T-cell (primary cell): ENCODE measurements at regions not wholly inside any gene's neighbourhood (a gene's known extent, or its start where the extent isn't known, plus 50 kb on each side); places are given as distances from the start of the nearest gene placed in this dataset.

ENCODE experiments used
- ATAC-seq, 4 experiments: fragments of 200-7000 bp in 3 of 4; fragments of 150-1000 bp in 1 of 4; cut with Tn5 transposase; replicated peaks in 1 of 4; 1 replicate in 3 of 4; 2 replicates in 1 of 4; pipeline ENCODE4 v1.10.0; 2021; ENCODE audit warnings: moderate library complexity in 3 of 4, mild to moderate bottlenecking in 2 of 4, moderate number of reproducible peaks in 1 of 4
- CTCF ChIA-PET, 2 donors: fragments of 300-600 bp; sonication (Branson Sonifier 250); formaldehyde crosslinking; loops; one replicate each; lab custom pipeline; 2022; ENCODE audit warnings: antibody characterized with exemption in 2 of 2; lab: Charles Lee
- POLR2A ChIA-PET, 2 donors: fragments of 300-600 bp; sonication (Branson Sonifier 250); formaldehyde crosslinking; loops; one replicate each; lab custom pipeline; 2022; ENCODE audit warnings: antibody characterized with exemption in 2 of 2; lab: Charles Lee
- DNase-seq, 35 experiments: peaks; one replicate each; pipeline versions ENCODE4 v3.0.0 to v3.0.0-alpha.2; 2013 to 2023
- H3K27ac ChIP-seq: one replicate; pipeline ENCODE4 v1.5.1; 2013; ENCODE audit warnings: low read length
- H3K27me3 ChIP-seq, 2 experiments: replicated peaks in 1 of 2; 1 replicate in 1 of 2; 2 replicates in 1 of 2; pipeline versions ENCODE4 v1.6.1 to v1.7.0; 2013; ENCODE audit warnings: low read length in 1 of 2, mixed read lengths in 1 of 2; ENCODE audit not compliant: control insufficient read depth in 2 of 2, insufficient read depth in 2 of 2; ENCODE audit errors: extremely low read depth in 1 of 2
- H3K36me3 ChIP-seq, 2 donors: 1 replicate in 1 of 2; 2 replicates in 1 of 2; pipeline versions ENCODE4 v1.6.1 to v1.7.0; 2013; ENCODE audit warnings: low read length in 1 of 2; ENCODE audit not compliant: control insufficient read depth in 2 of 2, insufficient read depth in 1 of 2; ENCODE audit errors: extremely low read depth in 1 of 2
- H3K4me1 ChIP-seq, 2 experiments: 1 replicate in 1 of 2; 2 replicates in 1 of 2; pipeline versions ENCODE4 v1.6.1 to v1.7.0; 2013; ENCODE audit warnings: low read length in 2 of 2, mixed read lengths in 1 of 2; ENCODE audit not compliant: insufficient read depth in 2 of 2, control insufficient read depth in 1 of 2; ENCODE audit errors: extremely low read depth in 1 of 2
- H3K4me3 ChIP-seq, 2 donors: 1 replicate in 1 of 2; 2 replicates in 1 of 2; pipeline versions ENCODE4 v1.5.1 to v1.7.0; 2013; ENCODE audit warnings: mild to moderate bottlenecking in 2 of 2, low read length in 1 of 2, moderate library complexity in 1 of 2; ENCODE audit not compliant: control insufficient read depth in 1 of 2; ENCODE audit errors: extremely low read depth in 1 of 2
- H3K9me3 ChIP-seq: 2 replicates; pipeline ENCODE4 v1.7.0; 2013
- H3K27ac Mint-ChIP-seq, 2 donors: one replicate each; pipeline ENCODE4 v1.8.0; 2020 to 2021; ENCODE audit warnings: mild to moderate bottlenecking in 2 of 2, mixed read lengths in 2 of 2
- H3K27me3 Mint-ChIP-seq, 2 donors: one replicate each; pipeline ENCODE4 v1.8.0; 2021 to 2022; ENCODE audit warnings: mixed read lengths in 2 of 2
- H3K36me3 Mint-ChIP-seq: one replicate; pipeline ENCODE4 v1.8.0; 2021; ENCODE audit warnings: mixed read lengths
- H3K4me1 Mint-ChIP-seq, 3 donors: one replicate each; pipeline ENCODE4 v1.8.0; 2020 to 2022; ENCODE audit warnings: mixed read lengths in 3 of 3, mild to moderate bottlenecking in 1 of 3
- H3K4me3 Mint-ChIP-seq, 3 donors: one replicate each; pipeline ENCODE4 v1.8.0; 2020 to 2022; ENCODE audit warnings: mild to moderate bottlenecking in 3 of 3, mixed read lengths in 3 of 3, moderate library complexity in 3 of 3
- H3K9me3 Mint-ChIP-seq, 3 donors: one replicate each; pipeline ENCODE4 v1.8.0; 2020 to 2022; ENCODE audit warnings: mixed read lengths in 3 of 3
- WGBS: methylation state at CpG from one replicate; pipeline ENCODE4 v1.1.5; 2013; ENCODE audit warnings: missing lambda C conversion rate; ENCODE audit not compliant: insufficient coverage; 5-methylcytosine and 5-hydroxymethylcytosine counted together

DNA sequence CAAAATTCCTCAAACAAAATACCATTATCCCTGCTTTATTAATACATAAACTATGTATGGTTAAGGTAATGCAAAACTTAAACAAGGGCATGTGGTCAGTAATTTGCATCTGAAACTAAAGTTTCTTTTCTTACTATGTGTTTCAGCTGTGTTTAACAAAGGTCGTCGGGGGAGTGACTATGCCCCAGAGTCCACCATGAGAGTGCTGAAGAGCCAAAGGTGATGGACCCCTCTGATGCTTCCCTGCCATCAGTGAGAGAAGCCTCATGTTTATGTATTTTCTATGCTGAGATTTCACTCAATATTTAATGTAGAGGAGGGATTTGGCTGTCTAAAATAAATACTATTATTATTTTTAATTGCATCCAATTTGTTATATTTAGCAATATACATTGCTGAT lies 707.2 kb upstream of the REG3G start:
- Histone ChIP-seq H3K36me3 (no peaks in the 10 kb centered on the region), H3K27ac (no peak overlapping the region), H3K27me3 (no peaks in the 10 kb centered on the region), H3K4me3 (no peak overlapping the region), H3K9me3 (no peaks in the 10 kb centered on the region), H3K4me1 (no peaks in the 10 kb centered on the region)
- Mint-ChIP-seq H3K36me3 (no peaks in the 10 kb centered on the region), H3K4me1 (no peaks in the 10 kb centered on the region), H3K9me3 (peaks cover 4 to 20% (median 12%) of the 10 kb centered on the region in 3 donors), H3K4me3 (no peak overlapping the region), H3K27me3 (no peaks in the 10 kb centered on the region), H3K27ac (no peak overlapping the region)
- DNase-seq (no peak), ATAC-seq (no peak)
- WGBS: no CpG with 5 or more reads among the region's 2 CpGs
- ChIA-PET CTCF (no interaction called here), POLR2A (no interaction called here)

DNA sequence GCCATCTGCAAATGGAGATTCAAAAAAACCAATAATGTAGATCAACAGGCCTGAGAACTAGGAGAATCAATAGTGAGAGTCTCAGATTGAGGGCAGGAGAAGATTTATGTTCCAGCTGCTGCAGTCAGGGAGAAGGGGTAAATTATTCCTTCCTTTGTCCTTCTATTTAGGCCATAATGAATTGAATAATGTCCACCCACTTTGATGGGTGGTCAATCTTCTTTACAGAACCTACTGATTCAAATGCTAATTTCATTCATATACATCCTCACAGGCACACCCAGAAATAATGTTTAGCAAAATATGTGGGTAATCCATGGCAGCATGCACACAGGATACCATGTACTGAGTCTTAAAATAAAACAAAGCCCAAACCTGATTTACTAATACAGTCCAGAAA lies 695.3 kb upstream of the REG3G start:
- H3K36me3 ChIP-seq: no peaks in the 10 kb centered on the region
- H3K4me1 ChIP-seq: no peaks in the 10 kb centered on the region
- H3K27me3 ChIP-seq: no peaks in the 10 kb centered on the region
- H3K9me3 ChIP-seq: no peaks in the 10 kb centered on the region
- no peak overlapping the region for H3K4me3 ChIP-seq
- POLR2A ChIA-PET: no interaction called here
- no peaks in the 10 kb centered on the region for H3K27me3 Mint-ChIP-seq
- ATAC-seq (no peak), DNase-seq (no peak)
- H3K27ac ChIP-seq: no peak overlapping the region
- peaks cover 0 to 17% (median 11%) of the 10 kb centered on the region in 3 donors for H3K9me3 Mint-ChIP-seq
- H3K4me1 Mint-ChIP-seq: no peaks in the 10 kb centered on the region
- no peak overlapping the region for H3K4me3 Mint-ChIP-seq
- CTCF ChIA-PET: no interaction called here
- H3K27ac Mint-ChIP-seq: no peak overlapping the region
- no peaks in the 10 kb centered on the region for H3K36me3 Mint-ChIP-seq

DNA sequence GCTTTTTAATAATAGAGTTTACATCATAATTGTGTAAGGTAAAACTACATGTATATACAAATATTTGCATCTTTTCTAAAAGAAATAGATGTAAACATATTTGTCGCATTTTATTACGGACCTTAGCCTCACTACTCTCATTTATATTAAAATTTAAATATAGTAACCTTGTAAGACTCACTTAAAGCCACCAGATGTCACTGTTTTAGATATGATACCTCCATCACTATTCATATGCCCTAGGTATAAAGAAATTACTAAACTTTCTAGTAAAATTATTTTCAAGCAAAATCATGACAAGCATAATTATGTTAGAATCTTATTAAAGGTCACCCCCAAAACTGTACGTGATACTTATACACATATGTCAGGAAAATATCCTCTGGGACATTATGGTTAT lies 674.3 kb upstream of the REG3G start:
- CTCF ChIA-PET: no interaction called here
- H3K4me1 Mint-ChIP-seq: no peaks in the 10 kb centered on the region
- no peaks in the 10 kb centered on the region for H3K4me1 ChIP-seq
- ATAC-seq (no peak), DNase-seq (no peak)
- no peaks in the 10 kb centered on the region for H3K27me3 ChIP-seq
- no peaks in the 10 kb centered on the region for H3K36me3 Mint-ChIP-seq
- H3K4me3 ChIP-seq: no peak overlapping the region
- no peak overlapping the region for H3K27ac ChIP-seq
- peaks cover 15 to 29% (median 23%) of the 10 kb centered on the region in 3 donors for H3K9me3 Mint-ChIP-seq
- no peaks in the 10 kb centered on the region for H3K27me3 Mint-ChIP-seq
- POLR2A ChIA-PET: no interaction called here
- H3K9me3 ChIP-seq: no peaks in the 10 kb centered on the region
- no peak overlapping the region for H3K4me3 Mint-ChIP-seq
- no peak overlapping the region for H3K27ac Mint-ChIP-seq
- no CpG with 5 or more reads among the region's 3 CpGs for WGBS
- no peaks in the 10 kb centered on the region for H3K36me3 ChIP-seq

DNA sequence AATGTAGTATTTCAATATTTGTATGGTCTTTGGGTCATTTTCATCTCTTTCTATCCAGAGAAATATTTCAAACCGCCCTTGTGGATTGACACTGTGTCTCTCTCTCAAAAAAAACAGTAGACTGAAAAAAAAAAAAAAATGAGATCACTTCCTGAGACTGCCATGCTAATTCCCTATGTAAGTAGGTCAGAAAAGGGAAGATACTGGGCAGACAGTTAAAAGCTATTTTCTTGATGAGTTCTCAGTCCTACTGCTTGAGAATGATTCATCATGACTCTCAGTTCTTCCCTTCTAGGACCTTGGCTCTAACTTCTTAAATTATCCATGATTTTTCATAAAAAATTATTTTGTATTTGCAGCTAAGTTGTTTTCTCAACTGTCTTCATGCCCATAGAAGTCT lies 672.3 kb upstream of the REG3G start:
- no peaks in the 10 kb centered on the region for H3K9me3 ChIP-seq
- POLR2A ChIA-PET: interaction anchor here in 1 of 2 donors (0.6 kb wide), 1 partner anchor 354 kb away, joined by 3 read pairs; no protein-coding TSS in a partner anchor
- no peaks in the 10 kb centered on the region for H3K36me3 ChIP-seq

DNA sequence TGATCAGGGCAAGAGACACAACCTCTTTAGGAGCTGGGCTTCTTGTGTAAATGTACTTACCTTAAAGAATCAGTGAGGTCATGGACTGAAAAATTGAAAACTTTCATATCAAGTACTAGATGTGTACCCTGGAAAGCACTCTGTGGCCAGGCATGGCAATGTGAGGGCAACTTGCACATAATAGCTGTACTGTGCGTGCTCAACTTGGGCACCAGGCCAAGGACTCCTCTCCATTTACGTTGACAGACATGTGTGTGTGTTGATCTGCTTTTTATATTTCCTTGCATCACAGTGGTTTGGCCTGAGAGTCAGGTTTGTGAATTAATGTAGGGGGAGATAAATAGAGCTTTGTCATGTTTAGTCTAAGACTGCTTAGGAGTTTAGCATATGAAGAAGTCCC lies 669.5 kb upstream of the REG3G start:
- Mint-ChIP-seq H3K27ac (no peak overlapping the region), H3K4me3 (no peak overlapping the region), H3K9me3 (peaks cover 15 to 39% (median 21%) of the 10 kb centered on the region in 3 donors), H3K36me3 (no peaks in the 10 kb centered on the region), H3K4me1 (no peaks in the 10 kb centered on the region), H3K27me3 (no peaks in the 10 kb centered on the region)
- Histone ChIP-seq H3K27me3 (no peaks in the 10 kb centered on the region), H3K9me3 (no peaks in the 10 kb centered on the region), H3K4me3 (no peak overlapping the region), H3K4me1 (no peaks in the 10 kb centered on the region), H3K36me3 (no peaks in the 10 kb centered on the region), H3K27ac (no peak overlapping the region)
- DNase-seq: no peak
- ChIA-PET CTCF (no interaction called here), POLR2A (no interaction called here)
- no peak for ATAC-seq
- 83% methylated on average over 1 of the region's 2 CpGs for WGBS

More for the DNA sequence above, 672.3 kb upstream of the REG3G start:
- DNase-seq (no peak), ATAC-seq (no peak)
- Histone ChIP-seq H3K4me3 (no peak overlapping the region), H3K27me3 (no peaks in the 10 kb centered on the region), H3K4me1 (no peaks in the 10 kb centered on the region), H3K27ac (no peak overlapping the region)
- no peak overlapping the region for H3K4me3 Mint-ChIP-seq
- H3K27ac Mint-ChIP-seq: no peak overlapping the region
- WGBS: no CpG with 5 or more reads among the region's 1 CpG
- CTCF ChIA-PET: no interaction called here
- peaks cover 15 to 35% (median 30%) of the 10 kb centered on the region in 3 donors for H3K9me3 Mint-ChIP-seq
- H3K36me3 Mint-ChIP-seq: no peaks in the 10 kb centered on the region
- no peaks in the 10 kb centered on the region for H3K4me1 Mint-ChIP-seq
- no peaks in the 10 kb centered on the region for H3K27me3 Mint-ChIP-seq

DNA sequence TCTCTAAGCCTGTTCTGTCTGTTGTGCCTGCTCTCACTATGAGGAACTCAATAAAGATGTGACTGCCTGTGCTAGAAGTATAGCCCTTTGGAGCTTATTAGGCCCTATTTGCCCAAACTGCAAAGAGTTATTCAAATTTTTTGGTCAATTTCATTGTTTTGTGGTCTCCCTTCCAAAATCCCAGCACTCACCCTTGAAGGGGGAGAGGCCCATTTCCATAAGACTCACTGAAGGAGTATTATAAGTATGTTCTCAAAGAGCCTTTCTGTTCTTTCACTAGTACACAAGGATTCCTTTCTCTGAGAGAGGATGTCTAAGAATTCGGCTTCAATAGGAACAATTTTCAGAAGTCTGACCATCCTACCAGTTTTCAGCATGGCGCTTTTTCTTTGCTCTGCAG lies 641.9 kb upstream of the REG3G start:
- peaks cover 8 to 33% (median 14%) of the 10 kb centered on the region in 3 donors for H3K9me3 Mint-ChIP-seq
- H3K27ac ChIP-seq: no peak overlapping the region
- no peak overlapping the region for H3K4me3 ChIP-seq
- DNase-seq: no peak
- ChIA-PET CTCF (no interaction called here), POLR2A (no interaction called here)
- no peaks in the 10 kb centered on the region for H3K9me3 ChIP-seq
- no peaks in the 10 kb centered on the region for H3K27me3 ChIP-seq
- H3K27me3 Mint-ChIP-seq: no peaks in the 10 kb centered on the region
- no peak for ATAC-seq
- no peaks in the 10 kb centered on the region for H3K4me1 ChIP-seq
- no peak overlapping the region for H3K4me3 Mint-ChIP-seq
- H3K27ac Mint-ChIP-seq: no peak overlapping the region
- H3K36me3 Mint-ChIP-seq: no peaks in the 10 kb centered on the region
- no peaks in the 10 kb centered on the region for H3K4me1 Mint-ChIP-seq
- no CpG with 5 or more reads among the region's 2 CpGs for WGBS
- H3K36me3 ChIP-seq: no peaks in the 10 kb centered on the region

DNA sequence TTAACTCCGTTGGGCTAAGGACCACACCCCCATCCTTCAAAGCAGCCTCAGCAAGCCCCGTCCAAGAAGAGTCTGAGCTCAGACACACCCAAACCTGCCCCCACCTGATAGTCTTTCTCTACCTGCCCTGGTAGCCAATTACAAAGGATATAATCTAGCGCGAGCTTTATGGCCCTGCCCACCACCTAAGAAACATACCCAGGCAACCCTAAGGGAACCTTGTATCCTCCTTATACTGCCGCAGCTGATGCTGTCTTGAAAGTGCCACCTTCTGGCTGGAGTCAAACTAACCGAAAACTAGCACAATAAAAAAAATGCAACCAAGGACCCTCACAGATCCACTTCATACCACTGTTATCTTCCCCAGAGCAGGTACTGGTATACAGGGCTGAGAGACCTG lies 628.3 kb upstream of the REG3G start:
- 85% methylated on average over 5 of the region's 6 CpGs for WGBS
- CTCF ChIA-PET: no interaction called here

More for the DNA sequence above, 628.3 kb upstream of the REG3G start:
- Histone ChIP-seq H3K4me3 (no peak overlapping the region), H3K9me3 (no peaks in the 10 kb centered on the region), H3K27me3 (no peaks in the 10 kb centered on the region), H3K36me3 (no peaks in the 10 kb centered on the region), H3K4me1 (no peaks in the 10 kb centered on the region), H3K27ac (no peak overlapping the region)
- no peak for ATAC-seq
- POLR2A ChIA-PET: interaction anchor here in 1 of 2 donors (0.6 kb wide), 1 partner anchor 31 kb away, joined by 3 read pairs; no protein-coding TSS in a partner anchor
- Mint-ChIP-seq H3K4me1 (no peaks in the 10 kb centered on the region), H3K27me3 (no peaks in the 10 kb centered on the region), H3K9me3 (peaks cover 40 to 54% (median 40%) of the 10 kb centered on the region in 3 donors), H3K36me3 (no peaks in the 10 kb centered on the region), H3K27ac (no peak overlapping the region), H3K4me3 (no peak overlapping the region)
- no peak for DNase-seq
